ENCODE measurements at regions not wholly inside any gene's neighbourhood (a gene's known extent, or its start where the extent isn't known, plus 50 kb on each side); places are given as distances from the start of the nearest gene placed in this dataset.

GRCh38 chr13:85500696-85501256, 298.4 kb downstream of the SLITRK6 start:
- no peak overlapping the region for H3K4me3 ChIP-seq
- 60 to 86% (median 76%) methylated on average over 3 of the region's 3 CpGs for WGBS, 4 donors
- H3K9me3 ChIP-seq: peaks cover 0 to 4% (median 0%) of the 10 kb centered on the region in 12 donors
- H3K27me3 ChIP-seq: no peaks in the 10 kb centered on the region
- no peak overlapping the region for H3K27ac ChIP-seq
- ATAC-seq: no peak
- no peaks in the 10 kb centered on the region for H3K4me1 ChIP-seq
- no peak for TF ChIP-seq POLR2A (IDR thresholded peaks at IDR 0.05)
- TF ChIP-seq CTCF (IDR thresholded peaks at IDR 0.05): no peak
- H3K36me3 ChIP-seq: no peaks in the 10 kb centered on the region
- intact Hi-C loops (cut with DNase I): no loop called here
- DNase-seq: no peak

DNA sequence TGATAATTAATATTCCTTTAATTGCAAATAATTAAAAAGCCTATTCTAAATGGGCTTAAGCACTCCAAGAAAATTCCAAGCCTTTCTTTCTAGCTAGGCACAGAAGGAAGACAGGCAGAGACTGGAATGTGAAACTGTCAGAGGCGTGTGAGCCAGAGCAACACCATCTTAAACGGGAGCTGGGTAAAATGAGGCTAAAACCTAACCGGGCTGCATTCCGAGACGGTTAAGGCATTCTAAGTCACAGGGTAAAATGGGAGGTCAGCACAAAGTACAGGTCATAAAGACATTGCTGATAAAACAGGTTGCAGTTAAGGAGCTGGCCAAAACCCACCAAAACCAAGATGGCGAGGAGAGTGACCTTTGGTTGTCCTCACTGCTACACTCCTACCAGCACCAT, 300.4 kb downstream of the SLITRK6 start:
- DNase-seq (no peak), ATAC-seq (no peak)
- H3K9me3 ChIP-seq: peaks cover 0 to 14% (median 0%) of the 10 kb centered on the region in 12 donors
- H3K4me1 ChIP-seq: no peaks in the 10 kb centered on the region
- H3K27me3 ChIP-seq: no peaks in the 10 kb centered on the region
- WGBS, 4 donors: 89 to 94% (median 91%) methylated on average over 6 of the region's 6 CpGs
- no peak overlapping the region for H3K27ac ChIP-seq
- intact Hi-C loops (cut with DNase I): no loop called here
- H3K4me3 ChIP-seq: no peak overlapping the region
- H3K36me3 ChIP-seq: no peaks in the 10 kb centered on the region
- TF ChIP-seq POLR2A (IDR thresholded peaks at IDR 0.05): no peak
- no peak for TF ChIP-seq CTCF (IDR thresholded peaks at IDR 0.05)

GRCh38 chr13:85497652-85498051, 301.6 kb downstream of the SLITRK6 start:
- H3K27me3 ChIP-seq: no peaks in the 10 kb centered on the region
- no peaks in the 10 kb centered on the region for H3K4me1 ChIP-seq
- no peak for DNase-seq
- no peak overlapping the region for H3K4me3 ChIP-seq
- no peak for ATAC-seq
- TF ChIP-seq CTCF (IDR thresholded peaks at IDR 0.05) (no peak), POLR2A (IDR thresholded peaks at IDR 0.05) (no peak)
- no peaks in the 10 kb centered on the region for H3K36me3 ChIP-seq
- H3K9me3 ChIP-seq: peaks cover 0 to 12% (median 0%) of the 10 kb centered on the region in 12 donors
- intact Hi-C loops (cut with DNase I): no loop called here
- no peak overlapping the region for H3K27ac ChIP-seq
- WGBS, 4 donors: 47 to 65% (median 54%) methylated on average over 2 of the region's 2 CpGs

- TF ChIP-seq POLR2A (IDR thresholded peaks at IDR 0.05): no peak
- TF ChIP-seq CTCF (IDR thresholded peaks at IDR 0.05): no peak
- ATAC-seq (no peak), DNase-seq (no peak)
- no peaks in the 10 kb centered on the region for H3K27me3 ChIP-seq
- peaks cover 0 to 12% (median 0%) of the 10 kb centered on the region in 12 donors for H3K9me3 ChIP-seq
- no peaks in the 10 kb centered on the region for H3K36me3 ChIP-seq
- intact Hi-C loops (cut with DNase I): no loop called here
- H3K4me3 ChIP-seq: no peak overlapping the region
- 41 to 60% (median 47%) methylated on average over 4 of the region's 4 CpGs for WGBS, 4 donors
- H3K4me1 ChIP-seq: no peaks in the 10 kb centered on the region
- no peak overlapping the region for H3K27ac ChIP-seq
Observed at GRCh38 chr13:85492283-85492682, 306.9 kb downstream of the SLITRK6 start.
